Right hindlimb (tissue), 1 donor: ENCODE measurements at regions not wholly inside any gene's neighbourhood (a gene's known extent, or its start where the extent isn't known, plus 50 kb on each side); places are given as distances from the start of the nearest gene placed in this dataset.

Experiments
- DNase-seq: peaks from one replicate; pipeline ENCODE4 v3.0.0-alpha.2; 2018

- no peak for DNase-seq
Observed at GRCh38 chr13:47109028-47109427, 212.2 kb upstream of the HTR2A start.

- no peak for DNase-seq
Observed at GRCh38 chr13:47100214-47100853, 203.5 kb upstream of the HTR2A start.

- no peak for DNase-seq
Observed at GRCh38 chr13:47094734-47095434, 198.0 kb upstream of the HTR2A start.

- no peak for DNase-seq
Observed at GRCh38 chr13:47092202-47092601, 195.3 kb upstream of the HTR2A start.

GRCh38 chr13:47087841-47088240 is 191.0 kb upstream of the HTR2A start:
- DNase-seq: no peak

GRCh38 chr13:47087241-47087640 is 190.4 kb upstream of the HTR2A start:
- no peak for DNase-seq

- DNase-seq: no peak
Observed at GRCh38 chr13:47085346-47085745, 188.5 kb upstream of the HTR2A start.

GRCh38 chr13:47081850-47082249 is 185.0 kb upstream of the HTR2A start:
- no peak for DNase-seq

GRCh38 chr13:47081246-47081645 is 184.4 kb upstream of the HTR2A start:
- DNase-seq: no peak

GRCh38 chr13:47080621-47081020 is 183.8 kb upstream of the HTR2A start:
- no peak for DNase-seq

GRCh38 chr13:47076500-47076899 is 179.6 kb upstream of the HTR2A start:
- no peak for DNase-seq

GRCh38 chr13:47069133-47069532 is 172.3 kb upstream of the HTR2A start:
- no peak for DNase-seq

- DNase-seq: no peak
Observed at GRCh38 chr13:47067306-47067705, 170.5 kb upstream of the HTR2A start.

GRCh38 chr13:47066226-47066625 is 169.4 kb upstream of the HTR2A start:
- DNase-seq: no peak

GRCh38 chr13:47064381-47064780 is 167.5 kb upstream of the HTR2A start:
- DNase-seq: no peak

- no peak for DNase-seq
Observed at GRCh38 chr13:47049276-47049989, 152.6 kb upstream of the HTR2A start.

- DNase-seq: no peak
Observed at GRCh38 chr13:47046706-47047105, 149.9 kb upstream of the HTR2A start.

- no peak for DNase-seq
Observed at GRCh38 chr13:47044842-47045241, 148.0 kb upstream of the HTR2A start.

- no peak for DNase-seq
Observed at GRCh38 chr13:47039106-47039505, 142.3 kb upstream of the HTR2A start.

GRCh38 chr13:47038188-47038587 is 141.3 kb upstream of the HTR2A start:
- no peak for DNase-seq

- no peak for DNase-seq
Observed at GRCh38 chr13:47036294-47037008, 139.6 kb upstream of the HTR2A start.

- DNase-seq: no peak
Observed at GRCh38 chr13:47033216-47033615, 136.4 kb upstream of the HTR2A start.

- no peak for DNase-seq
Observed at GRCh38 chr13:47027780-47028437, 131.1 kb upstream of the HTR2A start.
